ENCODE measurements at regions not wholly inside any gene's neighbourhood (a gene's known extent, or its start where the extent isn't known, plus 50 kb on each side); places are given as distances from the start of the nearest gene placed in this dataset.
A peak's percentile ranks its signal among the peaks of the same experiment; 100 is the strongest.

GRCh38 chr13:37364007-37364406, 234.6 kb downstream of the POSTN start:
- peak; percentile 20 for DNase-seq (ENCODE audit: low spot score)

- no peak for DNase-seq (ENCODE audit: low spot score)
Observed at GRCh38 chr13:37361608-37362007, 237.0 kb downstream of the POSTN start.

GRCh38 chr13:37360556-37360955, 238.0 kb downstream of the POSTN start:
- no peak for DNase-seq (ENCODE audit: low spot score)

- no peak for DNase-seq (ENCODE audit: low spot score)
Observed at GRCh38 chr13:37357548-37357947, 241.0 kb downstream of the POSTN start.

- DNase-seq (ENCODE audit: low spot score): no peak
Observed at GRCh38 chr13:37353911-37354310, 244.7 kb downstream of the POSTN start.

- DNase-seq (ENCODE audit: low spot score): no peak
Observed at GRCh38 chr13:37351211-37351610, 245.7 kb upstream of the CSNK1A1L start.

GRCh38 chr13:37349916-37350315, 244.5 kb upstream of the CSNK1A1L start:
- DNase-seq (ENCODE audit: low spot score): no peak

- no peak for DNase-seq (ENCODE audit: low spot score)
Observed at GRCh38 chr13:37348916-37349643, 243.6 kb upstream of the CSNK1A1L start.

- no peak for DNase-seq (ENCODE audit: low spot score)
Observed at GRCh38 chr13:37345869-37346268, 240.4 kb upstream of the CSNK1A1L start.

- DNase-seq (ENCODE audit: low spot score): no peak
Observed at GRCh38 chr13:37345391-37345790, 239.9 kb upstream of the CSNK1A1L start.

- no peak for DNase-seq (ENCODE audit: low spot score)
Observed at GRCh38 chr13:37344056-37344455, 238.6 kb upstream of the CSNK1A1L start.

GRCh38 chr13:37342205-37342604, 236.7 kb upstream of the CSNK1A1L start:
- DNase-seq (ENCODE audit: low spot score): no peak

- DNase-seq (ENCODE audit: low spot score): no peak
Observed at GRCh38 chr13:37340901-37341670, 235.6 kb upstream of the CSNK1A1L start.

GRCh38 chr13:37339386-37339735, 233.9 kb upstream of the CSNK1A1L start:
- no peak for DNase-seq (ENCODE audit: low spot score)

- no peak for DNase-seq (ENCODE audit: low spot score)
Observed at GRCh38 chr13:37338726-37339385, 233.4 kb upstream of the CSNK1A1L start.

- DNase-seq (ENCODE audit: low spot score): peak; percentile 13
Observed at GRCh38 chr13:37326334-37326733, 220.9 kb upstream of the CSNK1A1L start.

GRCh38 chr13:37319031-37319443, 213.6 kb upstream of the CSNK1A1L start:
- no peak for DNase-seq (ENCODE audit: low spot score)

- DNase-seq (ENCODE audit: low spot score): no peak
Observed at GRCh38 chr13:37316935-37317334, 211.5 kb upstream of the CSNK1A1L start.

GRCh38 chr13:37313372-37313771, 207.9 kb upstream of the CSNK1A1L start:
- DNase-seq (ENCODE audit: low spot score): peak; percentile 49

- DNase-seq (ENCODE audit: low spot score): peak; percentile 83
Observed at GRCh38 chr13:37306778-37307544, 201.5 kb upstream of the CSNK1A1L start.

- no peak for DNase-seq (ENCODE audit: low spot score)
Observed at GRCh38 chr13:37303606-37304005, 198.1 kb upstream of the CSNK1A1L start.

- DNase-seq (ENCODE audit: low spot score): no peak
Observed at GRCh38 chr13:37302686-37303085, 197.2 kb upstream of the CSNK1A1L start.
